Osteocyte (in vitro differentiated cells): ENCODE measurements at regions not wholly inside any gene's neighbourhood (a gene's known extent, or its start where the extent isn't known, plus 50 kb on each side); places are given as distances from the start of the nearest gene placed in this dataset.

ENCODE experiments used
- DNase-seq: peaks from one replicate; pipeline ENCODE4 v3.0.0; 2021; ENCODE audit warnings: mixed read lengths; ENCODE audit not compliant: unreplicated experiment; ENCODE audit errors: extremely low spot score
- H3K27ac Mint-ChIP-seq: one replicate; pipeline ENCODE4 v1.8.0; 2021; ENCODE audit warnings: mild to moderate bottlenecking, mixed read lengths; ENCODE audit not compliant: unreplicated experiment
- H3K27me3 Mint-ChIP-seq: one replicate; pipeline ENCODE4 v1.8.0; 2021; ENCODE audit warnings: mixed read lengths; ENCODE audit not compliant: unreplicated experiment
- H3K36me3 Mint-ChIP-seq: one replicate; pipeline ENCODE4 v1.8.0; 2021; ENCODE audit warnings: mixed read lengths; ENCODE audit not compliant: unreplicated experiment
- H3K4me1 Mint-ChIP-seq: one replicate; pipeline ENCODE4 v1.8.0; 2021; ENCODE audit warnings: mixed read lengths; ENCODE audit not compliant: unreplicated experiment
- H3K4me3 Mint-ChIP-seq: one replicate; pipeline ENCODE4 v1.8.0; 2021; ENCODE audit warnings: mild to moderate bottlenecking, moderate library complexity, mixed read lengths; ENCODE audit not compliant: unreplicated experiment
- H3K9me3 Mint-ChIP-seq: one replicate; pipeline ENCODE4 v1.8.0; 2021; ENCODE audit warnings: mixed read lengths; ENCODE audit not compliant: unreplicated experiment
- TF ChIP-seq, protein P1 (sequence below): fragments of 200-600 bp; sonication (generic); IDR thresholded peaks from 2 replicates; pipeline ENCODE4 v1.5.0; 2021; ENCODE audit warnings: antibody characterized with exemption, mild to moderate bottlenecking, moderate library complexity

DNA sequence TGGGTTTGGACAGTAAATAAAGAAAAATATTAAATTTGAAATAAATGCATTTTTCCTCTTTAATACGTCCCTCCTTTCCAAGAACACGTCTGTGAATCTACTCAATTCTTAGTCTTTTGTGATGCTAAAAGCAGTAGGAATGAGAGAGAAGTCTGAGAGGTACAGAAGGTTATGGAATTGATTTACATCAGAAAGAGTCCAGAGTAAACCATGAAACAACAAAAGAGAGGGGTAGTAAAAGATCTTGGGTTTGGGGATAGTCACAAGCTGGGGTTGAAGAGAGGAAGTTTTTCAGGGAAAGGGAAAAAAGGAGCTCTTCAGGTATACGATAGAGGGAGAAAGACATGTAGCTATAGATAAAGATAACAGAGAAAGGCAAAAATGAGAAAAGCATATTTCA lies 215.4 kb downstream of the RAB28 start:
- no peak overlapping the region for H3K27ac Mint-ChIP-seq
- no peak for DNase-seq
- peaks cover 18% of the 10 kb centered on the region for H3K4me1 Mint-ChIP-seq
- H3K36me3 Mint-ChIP-seq: no peaks in the 10 kb centered on the region
- H3K9me3 Mint-ChIP-seq: peaks cover 9% of the 10 kb centered on the region
- no peaks in the 10 kb centered on the region for H3K27me3 Mint-ChIP-seq
- TF ChIP-seq, protein P1, sequence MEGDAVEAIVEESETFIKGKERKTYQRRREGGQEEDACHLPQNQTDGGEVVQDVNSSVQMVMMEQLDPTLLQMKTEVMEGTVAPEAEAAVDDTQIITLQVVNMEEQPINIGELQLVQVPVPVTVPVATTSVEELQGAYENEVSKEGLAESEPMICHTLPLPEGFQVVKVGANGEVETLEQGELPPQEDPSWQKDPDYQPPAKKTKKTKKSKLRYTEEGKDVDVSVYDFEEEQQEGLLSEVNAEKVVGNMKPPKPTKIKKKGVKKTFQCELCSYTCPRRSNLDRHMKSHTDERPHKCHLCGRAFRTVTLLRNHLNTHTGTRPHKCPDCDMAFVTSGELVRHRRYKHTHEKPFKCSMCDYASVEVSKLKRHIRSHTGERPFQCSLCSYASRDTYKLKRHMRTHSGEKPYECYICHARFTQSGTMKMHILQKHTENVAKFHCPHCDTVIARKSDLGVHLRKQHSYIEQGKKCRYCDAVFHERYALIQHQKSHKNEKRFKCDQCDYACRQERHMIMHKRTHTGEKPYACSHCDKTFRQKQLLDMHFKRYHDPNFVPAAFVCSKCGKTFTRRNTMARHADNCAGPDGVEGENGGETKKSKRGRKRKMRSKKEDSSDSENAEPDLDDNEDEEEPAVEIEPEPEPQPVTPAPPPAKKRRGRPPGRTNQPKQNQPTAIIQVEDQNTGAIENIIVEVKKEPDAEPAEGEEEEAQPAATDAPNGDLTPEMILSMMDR: no peak
- no peak overlapping the region for H3K4me3 Mint-ChIP-seq

DNA sequence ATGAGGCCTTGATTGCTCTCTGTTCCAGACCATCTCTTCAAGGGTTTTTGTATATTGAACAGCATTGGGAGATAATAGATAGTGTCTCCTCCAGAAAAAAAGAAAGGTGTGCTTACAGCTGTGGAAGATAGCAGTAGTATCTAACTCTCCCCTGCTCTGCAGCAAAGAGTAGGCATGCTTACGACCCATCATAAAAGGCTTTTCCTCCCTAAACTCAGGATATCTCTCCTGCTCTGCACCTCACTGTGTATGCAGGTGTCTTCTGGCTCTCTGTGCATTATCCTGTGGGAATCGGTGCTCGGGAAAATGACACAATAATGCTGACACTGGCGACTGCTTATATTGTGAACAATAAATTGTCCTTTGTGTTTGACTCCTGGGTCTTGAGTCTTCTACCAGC lies 216.0 kb downstream of the RAB28 start:
- Mint-ChIP-seq H3K9me3 (peaks cover 6% of the 10 kb centered on the region), H3K27me3 (no peaks in the 10 kb centered on the region)

DNA sequence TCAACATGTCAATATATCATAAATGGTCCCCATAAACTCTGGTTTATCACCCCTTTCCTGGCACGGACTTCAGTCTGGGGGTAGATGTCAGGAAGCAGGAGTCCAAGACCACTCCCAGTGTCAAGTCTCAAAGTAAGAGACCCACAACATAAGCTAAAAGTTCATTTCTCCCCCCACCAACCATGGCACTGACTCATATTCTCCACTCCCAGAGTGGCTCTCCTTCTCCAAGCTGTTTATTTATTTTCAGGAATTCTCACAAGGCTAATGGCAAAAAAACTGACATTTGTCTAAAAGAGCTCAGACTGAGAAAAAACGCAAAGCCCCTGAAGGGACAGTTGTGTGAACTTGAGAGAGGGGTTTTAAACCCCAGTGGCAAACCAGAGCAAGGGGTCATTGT lies 217.0 kb downstream of the RAB28 start:
- H3K4me3 Mint-ChIP-seq: no peak overlapping the region
- peak overlapping the region; percentile 58 for H3K27ac Mint-ChIP-seq
- H3K9me3 Mint-ChIP-seq: peaks cover 6% of the 10 kb centered on the region
- TF ChIP-seq, protein P1: no peak
- H3K36me3 Mint-ChIP-seq: no peaks in the 10 kb centered on the region
- DNase-seq: no peak
- H3K4me1 Mint-ChIP-seq: peaks cover 18% of the 10 kb centered on the region
- no peaks in the 10 kb centered on the region for H3K27me3 Mint-ChIP-seq

More for the DNA sequence above, 216.0 kb downstream of the RAB28 start:
- no peak for DNase-seq
- TF ChIP-seq, protein P1: no peak
- Mint-ChIP-seq H3K36me3 (no peaks in the 10 kb centered on the region), H3K27ac (no peak overlapping the region), H3K4me1 (peaks cover 18% of the 10 kb centered on the region), H3K4me3 (no peak overlapping the region)

DNA sequence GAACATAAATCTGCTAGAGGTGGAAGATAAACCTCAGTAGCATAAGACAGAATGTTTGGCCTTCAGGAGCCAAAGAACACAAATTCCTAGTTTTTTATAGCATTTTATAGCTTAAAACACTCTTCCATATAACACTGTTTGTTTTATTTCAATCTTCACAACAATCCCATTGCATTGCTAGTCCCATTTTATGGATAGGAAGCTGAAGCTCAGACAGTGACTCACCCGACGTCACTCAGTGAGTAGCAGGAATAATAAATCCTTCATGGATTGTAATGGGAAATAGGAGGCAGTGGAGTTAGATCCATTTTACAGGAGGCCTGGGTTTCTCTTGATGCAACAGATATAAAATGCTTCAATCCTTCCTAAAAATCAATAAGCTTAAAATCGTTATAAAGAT lies 217.5 kb downstream of the RAB28 start:
- Mint-ChIP-seq H3K4me3 (no peak overlapping the region), H3K27me3 (no peaks in the 10 kb centered on the region), H3K36me3 (no peaks in the 10 kb centered on the region), H3K4me1 (peaks cover 18% of the 10 kb centered on the region), H3K27ac (no peak overlapping the region), H3K9me3 (peaks cover 6% of the 10 kb centered on the region)
- DNase-seq: no peak
- TF ChIP-seq, protein P1: no peak

DNA sequence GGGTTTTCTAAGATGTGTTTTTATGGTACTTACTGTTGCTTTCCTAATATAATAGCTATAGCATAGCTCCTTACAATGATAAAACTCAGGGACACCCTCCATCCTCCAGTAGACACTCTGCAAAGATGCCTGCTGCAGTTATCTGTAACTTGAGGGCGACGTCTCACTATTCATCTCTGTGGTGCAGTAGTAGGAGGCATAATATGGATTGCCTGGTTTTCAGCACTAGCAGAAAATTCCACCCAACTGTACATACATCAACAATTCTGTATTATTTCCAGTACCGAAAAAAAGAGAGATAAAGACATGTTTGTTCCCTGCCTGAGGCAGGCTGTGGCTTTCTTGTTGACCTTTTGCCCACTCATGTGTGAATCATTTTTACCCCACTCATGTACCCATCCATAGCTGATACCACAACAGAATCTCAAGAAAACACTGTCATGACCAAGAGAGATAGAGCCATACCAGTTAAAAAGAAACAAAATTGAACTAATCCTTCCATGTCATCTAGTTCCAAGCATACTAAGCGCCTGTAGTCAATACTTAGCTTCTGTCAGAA lies 220.1 kb downstream of the RAB28 start:
- Mint-ChIP-seq H3K9me3 (no peaks in the 10 kb centered on the region), H3K4me3 (no peak overlapping the region), H3K27ac (no peak overlapping the region), H3K4me1 (peaks cover 23% of the 10 kb centered on the region), H3K27me3 (no peaks in the 10 kb centered on the region), H3K36me3 (no peaks in the 10 kb centered on the region)
- no peak for DNase-seq
- TF ChIP-seq, protein P1: no peak
